Smooth muscle cell (in vitro differentiated cells): ENCODE measurements at regions not wholly inside any gene's neighbourhood (a gene's known extent, or its start where the extent isn't known, plus 50 kb on each side); places are given as distances from the start of the nearest gene placed in this dataset.

Source experiments
- DNase-seq: peaks from one replicate; lab custom pipeline; 2025; ENCODE audit not compliant: unreplicated experiment; lab: John Stamatoyannopoulos, UW
- H2AFZ ChIP-seq: fragments of 200-600 bp; sonication (generic); 2 replicates; pipeline ENCODE4 v1.6.0; 2016; ENCODE audit warnings: antibody characterized with exemption, low read depth, mild to moderate bottlenecking
- H3F3A ChIP-seq: fragments of 200-600 bp; sonication (generic); 2 replicates; pipeline ENCODE4 v1.6.0; 2017; ENCODE audit warnings: antibody characterized with exemption, low read depth
- H3K27ac ChIP-seq: fragments of 200-600 bp; sonication (generic); 2 replicates; pipeline ENCODE4 v1.5.1; 2016; ENCODE audit warnings: low read depth, mild to moderate bottlenecking
- H3K27me3 ChIP-seq: fragments of 200-600 bp; sonication (generic); 2 replicates; pipeline ENCODE4 v1.6.1; 2016; ENCODE audit warnings: low read depth, mild to moderate bottlenecking
- H3K36me3 ChIP-seq: fragments of 200-600 bp; sonication (generic); 2 replicates; pipeline ENCODE4 v1.5.1; 2016; ENCODE audit warnings: low read depth
- H3K4me1 ChIP-seq: fragments of 200-600 bp; sonication (generic); 2 replicates; pipeline ENCODE4 v1.5.1; 2016; ENCODE audit warnings: low read depth
- H3K4me2 ChIP-seq: fragments of 200-600 bp; sonication (generic); 2 replicates; pipeline ENCODE4 v1.6.0; 2016; ENCODE audit warnings: mild to moderate bottlenecking
- H3K4me3 ChIP-seq: fragments of 200-600 bp; sonication (generic); 2 replicates; pipeline ENCODE4 v1.5.1; 2016; ENCODE audit warnings: mild to moderate bottlenecking
- H3K79me2 ChIP-seq: fragments of 200-600 bp; sonication (generic); 2 replicates; pipeline ENCODE4 v1.6.0; 2016; ENCODE audit warnings: low read depth, mild to moderate bottlenecking
- H3K9ac ChIP-seq: fragments of 200-600 bp; sonication (generic); 2 replicates; pipeline ENCODE4 v1.6.0; 2016; ENCODE audit warnings: low read depth
- H3K9me3 ChIP-seq: fragments of 200-600 bp; sonication (generic); replicated peaks from 2 replicates; pipeline ENCODE4 v1.5.1; 2016; ENCODE audit warnings: low read depth
- H4K20me1 ChIP-seq: fragments of 200-600 bp; sonication (generic); 2 replicates; pipeline ENCODE4 v1.6.0; 2016; ENCODE audit warnings: low read depth
- CTCF ChIP-seq: fragments of 200-600 bp; sonication (generic); IDR thresholded peaks from 2 replicates; pipeline ENCODE4 v1.5.1; 2017; ENCODE audit warnings: borderline replicate concordance, mild to moderate bottlenecking, antibody characterized with exemption; ENCODE audit not compliant: insufficient read depth, poor library complexity, severe bottlenecking
- WGBS: methylation state at CpG from one replicate; pipeline ENCODE4 v1.1.7; 2016; ENCODE audit warnings: low lambda C conversion rate; 5-methylcytosine and 5-hydroxymethylcytosine counted together

- no peaks in the 10 kb centered on the region for H3K9me3 ChIP-seq
- H4K20me1 ChIP-seq = no peaks in the 10 kb centered on the region
- no peak overlapping the region for H3K27ac ChIP-seq
- H3K4me3 ChIP-seq = no peak overlapping the region
- TF ChIP-seq CTCF = no peak
- H3K9ac ChIP-seq = no peak overlapping the region
- H3K4me2 ChIP-seq = no peak overlapping the region
- no peaks in the 10 kb centered on the region for H3K4me1 ChIP-seq
- H3K27me3 ChIP-seq = no peaks in the 10 kb centered on the region
- no peaks in the 10 kb centered on the region for H3K36me3 ChIP-seq
- no peak overlapping the region for H2AFZ ChIP-seq
- H3F3A ChIP-seq = no peaks in the 10 kb centered on the region
- no peaks in the 10 kb centered on the region for H3K79me2 ChIP-seq
- DNase-seq = no peak
- 92% methylated on average over 2 of the region's 2 CpGs for WGBS
Measured at GRCh38 chr4:124514588-124514987, 197.9 kb downstream of the ANKRD50 start.

DNA sequence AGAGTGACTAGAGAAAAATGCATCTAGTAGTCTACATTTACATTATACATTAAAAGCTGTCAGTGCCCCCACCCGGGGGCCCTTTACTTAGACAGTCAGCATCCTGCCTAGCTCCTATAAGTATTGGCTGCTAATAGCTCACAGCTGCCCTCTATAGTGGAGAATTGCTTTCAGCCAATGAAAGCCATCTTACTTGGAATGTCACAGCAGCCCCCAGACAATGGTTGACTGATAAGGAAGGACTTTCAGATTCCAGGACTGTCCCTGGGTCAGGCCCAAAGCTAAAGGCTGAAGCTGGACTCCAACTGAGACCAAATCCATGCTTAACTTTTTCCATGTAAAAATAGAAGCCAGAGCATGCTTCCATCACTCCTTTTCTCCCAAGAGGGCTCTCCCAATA is 196.9 kb downstream of the ANKRD50 start:
- H2AFZ ChIP-seq = no peak overlapping the region
- no peaks in the 10 kb centered on the region for H3K36me3 ChIP-seq
- WGBS = 84% methylated on average over 1 of the region's 1 CpG

DNA sequence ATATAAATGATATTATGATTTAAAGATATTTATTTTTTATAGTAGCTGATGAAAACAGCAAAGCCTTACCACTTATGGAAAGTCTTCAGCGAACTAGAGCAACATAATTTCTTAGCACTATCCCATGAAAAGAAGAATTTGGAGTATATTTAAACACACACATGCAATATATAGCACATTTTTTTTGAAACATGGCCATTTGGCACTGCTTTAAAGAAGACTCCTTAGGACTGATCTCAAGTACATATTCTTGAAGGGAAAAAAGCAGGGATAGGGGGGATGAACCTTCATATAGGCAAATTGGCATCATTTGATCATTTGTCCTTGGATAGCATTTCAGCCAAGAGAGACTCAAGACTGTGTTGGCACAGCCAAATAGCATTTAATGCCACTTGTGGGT is 193.3 kb downstream of the ANKRD50 start:
- H3K9ac ChIP-seq = no peak overlapping the region
- H3K4me2 ChIP-seq = no peak overlapping the region
- H3K4me1 ChIP-seq = no peaks in the 10 kb centered on the region
- no peaks in the 10 kb centered on the region for H3F3A ChIP-seq
- H3K79me2 ChIP-seq = no peaks in the 10 kb centered on the region
- H2AFZ ChIP-seq = no peak overlapping the region
- no peaks in the 10 kb centered on the region for H3K9me3 ChIP-seq
- no peak overlapping the region for H3K4me3 ChIP-seq
- H3K27ac ChIP-seq = no peak overlapping the region
- H3K36me3 ChIP-seq = no peaks in the 10 kb centered on the region
- no peaks in the 10 kb centered on the region for H4K20me1 ChIP-seq
- H3K27me3 ChIP-seq = no peaks in the 10 kb centered on the region
- 86% methylated on average over 1 of the region's 1 CpG for WGBS
- TF ChIP-seq CTCF = no peak
- no peak for DNase-seq

More for the DNA sequence above, 196.9 kb downstream of the ANKRD50 start:
- TF ChIP-seq CTCF = no peak
- Histone ChIP-seq H3K79me2 (no peaks in the 10 kb centered on the region), H3K9me3 (no peaks in the 10 kb centered on the region), H3K27ac (no peak overlapping the region), H3K4me3 (no peak overlapping the region), H3K9ac (no peak overlapping the region), H3K4me1 (no peaks in the 10 kb centered on the region), H3F3A (no peaks in the 10 kb centered on the region), H3K27me3 (no peaks in the 10 kb centered on the region), H4K20me1 (no peaks in the 10 kb centered on the region), H3K4me2 (no peak overlapping the region)
- no peak for DNase-seq

DNA sequence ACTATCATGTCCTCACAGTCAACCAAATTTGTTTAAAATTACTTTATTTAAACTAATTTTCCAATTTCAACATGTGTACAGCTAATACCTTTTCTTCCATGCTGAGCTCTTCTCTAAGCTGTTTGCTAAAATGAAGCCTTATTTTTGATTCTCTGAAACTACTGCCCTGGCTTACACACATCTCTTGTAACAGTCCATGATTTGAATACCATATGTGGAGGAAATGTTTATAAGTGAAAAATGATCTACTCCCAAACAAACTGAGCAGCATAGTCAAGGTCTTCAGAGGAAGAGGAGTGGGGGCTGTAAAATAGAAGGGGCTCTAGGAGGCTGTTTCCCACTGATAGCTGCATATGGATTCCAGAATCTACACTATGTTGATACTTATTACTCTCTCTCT is 188.7 kb downstream of the ANKRD50 start:
- Histone ChIP-seq H2AFZ (no peak overlapping the region), H3K27ac (no peak overlapping the region), H3K4me3 (no peak overlapping the region), H3K9me3 (no peaks in the 10 kb centered on the region), H3K36me3 (no peaks in the 10 kb centered on the region), H4K20me1 (no peaks in the 10 kb centered on the region), H3K4me2 (no peak overlapping the region), H3F3A (no peaks in the 10 kb centered on the region), H3K79me2 (no peaks in the 10 kb centered on the region), H3K4me1 (no peaks in the 10 kb centered on the region), H3K9ac (no peak overlapping the region), H3K27me3 (no peaks in the 10 kb centered on the region)
- DNase-seq = no peak
- TF ChIP-seq CTCF = no peak
